ENCODE measurements at regions not wholly inside any gene's neighbourhood (a gene's known extent, or its start where the extent isn't known, plus 50 kb on each side); places are given as distances from the start of the nearest gene placed in this dataset.

- TF ChIP-seq EZH2phosphoT487 (IDR thresholded peaks at IDR 0.05; ENCODE audit: borderline replicate concordance, low read length) (no peak), CTCF (conservative IDR thresholded peaks at IDR 0.05; ENCODE audit: low read depth, low read length) (no peak)
Observed at GRCh38 chr6:154673919-154674318, 59.3 kb upstream of the SCAF8 start.
